Gastroesophageal sphincter (tissue), 2 donors: ENCODE measurements at regions not wholly inside any gene's neighbourhood (a gene's known extent, or its start where the extent isn't known, plus 50 kb on each side); places are given as distances from the start of the nearest gene placed in this dataset.

ENCODE experiments used
- EP300 ChIP-seq: sonication (generic); formaldehyde crosslinking; IDR thresholded peaks from one replicate; pipeline ENCODE4 v1.6.1; 2017; ENCODE audit warnings: antibody characterized with exemption, mild to moderate bottlenecking
- POLR2AphosphoS5 ChIP-seq: sonication (generic); formaldehyde crosslinking; IDR thresholded peaks from one replicate; pipeline ENCODE4 v1.6.1; 2017; ENCODE audit warnings: antibody characterized with exemption

- TF ChIP-seq EP300 (no peak), POLR2AphosphoS5 (no peak)
These were observed 323.6 kb downstream of the GABRB3 start for GRCh38 chr15:26449291-26449690.
